OCI-LY7 (cell line): ENCODE measurements at regions not wholly inside any gene's neighbourhood (a gene's known extent, or its start where the extent isn't known, plus 50 kb on each side); places are given as distances from the start of the nearest gene placed in this dataset.

Experiments used
- BruUV-seq: library from RNA; stranded (reverse); fragments of 400-500 nt; replicated peaks from 2 replicates; lab custom pipeline; 2021; lab: Mats Ljungman, UMichigan
- CTCF ChIA-PET: fragments of 300-600 bp; sonication (Branson Sonifier 250); formaldehyde crosslinking; loops from one replicate; lab custom pipeline; 2022; ENCODE audit warnings: antibody characterized with exemption; ENCODE audit not compliant: unreplicated experiment; lab: Charles Lee
- POLR2A ChIA-PET: fragments of 300-600 bp; sonication (Branson Sonifier 250); formaldehyde crosslinking; loops from one replicate; lab custom pipeline; 2022; ENCODE audit warnings: antibody characterized with exemption; lab: Charles Lee
- DNase-seq: peaks from one replicate; pipeline ENCODE4 v3.0.0-alpha.2; 2015; ENCODE audit warnings: low spot score
- H2AFZ ChIP-seq: fragments of 200-600 bp; sonication (generic), shearing (Covaris generic); 2 replicates; pipeline ENCODE4 v1.6.1; 2014; ENCODE audit warnings: mild to moderate bottlenecking, antibody characterized with exemption, low read length, moderate library complexity
- H3K27ac ChIP-seq: fragments of 200-600 bp; sonication (generic); 2 replicates; pipeline ENCODE4 v1.5.1; 2014; ENCODE audit warnings: mixed run types, low read depth, mild to moderate bottlenecking, moderate library complexity, low read length, inconsistent platforms; ENCODE audit not compliant: poor library complexity, severe bottlenecking
- H3K36me3 ChIP-seq: fragments of 200-600 bp; sonication (generic); 2 replicates; pipeline ENCODE4 v1.6.1; 2014; ENCODE audit warnings: mild to moderate bottlenecking, antibody characterized with exemption, low read length, moderate library complexity, mixed read lengths; ENCODE audit not compliant: insufficient read depth
- H3K4me1 ChIP-seq: fragments of 200-600 bp; sonication (generic); 2 replicates; pipeline ENCODE4 v1.5.1; 2014; ENCODE audit warnings: mild to moderate bottlenecking, low read length; ENCODE audit not compliant: insufficient read depth, poor library complexity, severe bottlenecking
- H3K4me2 ChIP-seq: fragments of 200-600 bp; sonication (generic); 2 replicates; pipeline ENCODE4 v1.6.1; 2014; ENCODE audit warnings: mild to moderate bottlenecking, low read length
- H3K4me3 ChIP-seq: fragments of 200-600 bp; sonication (generic); 2 replicates; pipeline ENCODE4 v1.5.1; 2014; ENCODE audit warnings: mild to moderate bottlenecking, low read depth, low read length; ENCODE audit not compliant: poor library complexity, severe bottlenecking
- H3K79me2 ChIP-seq: fragments of 200-600 bp; sonication (generic); 2 replicates; pipeline ENCODE4 v1.6.1; 2016; ENCODE audit warnings: low read depth, mild to moderate bottlenecking, low read length, moderate library complexity, mixed read lengths; ENCODE audit not compliant: insufficient read depth
- H3K9me2 ChIP-seq: fragments of 200-600 bp; sonication (generic); 2 replicates; pipeline ENCODE4 v1.6.1; 2016; ENCODE audit warnings: mild to moderate bottlenecking, low read length, mixed read lengths; ENCODE audit not compliant: insufficient read depth
- H3K9me3 ChIP-seq: fragments of 200-600 bp; sonication (generic); 2 replicates; pipeline ENCODE4 v1.6.1; 2014; ENCODE audit warnings: mild to moderate bottlenecking, mixed run types, low read length, mixed read lengths
- H4K20me1 ChIP-seq: fragments of 200-600 bp; sonication (generic); 2 replicates; pipeline ENCODE4 v1.6.1; 2014; ENCODE audit warnings: mild to moderate bottlenecking, antibody characterized with exemption, low read length, moderate library complexity, mixed read lengths; ENCODE audit not compliant: insufficient read depth
- CTCF ChIP-seq: fragments of 200-600 bp; sonication (generic); conservative IDR thresholded peaks from 2 replicates; pipeline ENCODE4 v1.5.1; 2014; ENCODE audit warnings: mild to moderate bottlenecking, antibody characterized with exemption, low read length, moderate library complexity, mixed read lengths
- EZH2phosphoT487 ChIP-seq: fragments of 200-600 bp; sonication (generic); IDR thresholded peaks from 2 replicates; pipeline ENCODE4 v1.6.1; 2018; ENCODE audit warnings: low read depth, borderline replicate concordance, mild to moderate bottlenecking, mixed run types, antibody characterized with exemption, low read length, moderate library complexity, mixed read lengths
- intact Hi-C: fragments of 100-400 bp; cut with micrococcal nuclease; formaldehyde crosslinking; loops from one replicate; pipeline ENCODE4 v1.10.0; 2022; ENCODE audit not compliant: unreplicated experiment

GRCh38 chr6:112469306-112469705 is 122.2 kb downstream of the RFPL4B start:
- Histone ChIP-seq H3K79me2 (no peaks in the 10 kb centered on the region), H4K20me1 (no peaks in the 10 kb centered on the region), H3K27ac (no peak overlapping the region), H3K9me3 (no peaks in the 10 kb centered on the region), H3K9me2 (no peaks in the 10 kb centered on the region), H3K4me2 (no peak overlapping the region), H3K4me1 (no peaks in the 10 kb centered on the region), H2AFZ (no peak overlapping the region), H3K36me3 (no peaks in the 10 kb centered on the region), H3K4me3 (no peak overlapping the region)
- POLR2A ChIA-PET = no interaction called here
- intact Hi-C loops = no loop called here
- CTCF ChIA-PET = no interaction called here
- DNase-seq = no peak
- BruUV-seq = no TSS peak
- TF ChIP-seq EZH2phosphoT487 (no peak), CTCF (no peak)

- no peaks in the 10 kb centered on the region for H3K9me3 ChIP-seq
- H3K36me3 ChIP-seq = no peaks in the 10 kb centered on the region
- TF ChIP-seq EZH2phosphoT487 (no peak), CTCF (no peak)
- H3K27ac ChIP-seq = no peak overlapping the region
- no peak overlapping the region for H3K4me2 ChIP-seq
- no peaks in the 10 kb centered on the region for H3K4me1 ChIP-seq
- no peak overlapping the region for H3K4me3 ChIP-seq
- intact Hi-C loops = no loop called here
- ChIA-PET CTCF (no interaction called here), POLR2A (no interaction called here)
- no TSS peak for BruUV-seq
- no peaks in the 10 kb centered on the region for H3K79me2 ChIP-seq
- H2AFZ ChIP-seq = no peak overlapping the region
- no peaks in the 10 kb centered on the region for H4K20me1 ChIP-seq
- no peak for DNase-seq
- no peaks in the 10 kb centered on the region for H3K9me2 ChIP-seq
Measured at GRCh38 chr6:112470376-112470775, 123.2 kb downstream of the RFPL4B start.

GRCh38 chr6:112470950-112471349 is 123.8 kb downstream of the RFPL4B start:
- Histone ChIP-seq H3K9me3 (no peaks in the 10 kb centered on the region), H3K4me3 (no peak overlapping the region), H3K4me2 (no peak overlapping the region), H3K79me2 (no peaks in the 10 kb centered on the region), H3K9me2 (no peaks in the 10 kb centered on the region), H4K20me1 (no peaks in the 10 kb centered on the region), H3K36me3 (no peaks in the 10 kb centered on the region), H3K27ac (no peak overlapping the region), H2AFZ (no peak overlapping the region), H3K4me1 (no peaks in the 10 kb centered on the region)
- no peak for TF ChIP-seq EZH2phosphoT487
- no peak for TF ChIP-seq CTCF
- ChIA-PET POLR2A (no interaction called here), CTCF (no interaction called here)
- no TSS peak for BruUV-seq
- no peak for DNase-seq
- intact Hi-C loops = no loop called here
